ENCODE measurements at regions not wholly inside any gene's neighbourhood (a gene's known extent, or its start where the extent isn't known, plus 50 kb on each side); places are given as distances from the start of the nearest gene placed in this dataset.
"Not testable (repeated sequence)": the region's sequence is repeated elsewhere in the genome, so short reads cannot be mapped to it uniquely, and the experiment has no call there.

- DNase-seq, result no peak
Measured at GRCh38 chr2:210963386-210963785, 407.0 kb downstream of the CPS1 start.

- no peak for DNase-seq
Measured at GRCh38 chr2:210964141-210964764, 407.9 kb downstream of the CPS1 start.

- DNase-seq, result no peak
Measured at GRCh38 chr2:210965472-210965871, 409.1 kb downstream of the CPS1 start.

- DNase-seq, result no peak
Measured at GRCh38 chr2:210966330-210966729, 409.9 kb downstream of the CPS1 start.

GRCh38 chr2:210971431-210971830 lies 415.0 kb downstream of the CPS1 start:
- DNase-seq, result no peak

- not testable (repeated sequence) for DNase-seq
Measured at GRCh38 chr2:210986806-210987205, 430.4 kb downstream of the CPS1 start.

GRCh38 chr2:210991107-210991506 lies 434.7 kb downstream of the CPS1 start:
- DNase-seq, result no peak

- no peak for DNase-seq
Measured at GRCh38 chr2:210994104-210994503, 437.7 kb downstream of the CPS1 start.

GRCh38 chr2:210997373-210997772 lies 441.0 kb downstream of the CPS1 start:
- DNase-seq, result no peak

GRCh38 chr2:210998334-210998733 lies 441.9 kb downstream of the CPS1 start:
- no peak for DNase-seq

GRCh38 chr2:211014376-211014775 lies 458.0 kb downstream of the CPS1 start:
- DNase-seq, result no peak

GRCh38 chr2:211014906-211015305 lies 458.5 kb downstream of the CPS1 start:
- no peak for DNase-seq

- not testable (repeated sequence) for DNase-seq
Measured at GRCh38 chr2:211025089-211025488, 468.7 kb downstream of the CPS1 start.

- DNase-seq, result no peak
Measured at GRCh38 chr2:211026109-211026508, 469.7 kb downstream of the CPS1 start.

- no peak for DNase-seq
Measured at GRCh38 chr2:211027976-211028375, 471.6 kb downstream of the CPS1 start.

GRCh38 chr2:211033765-211034164 lies 477.4 kb downstream of the CPS1 start:
- DNase-seq, result no peak

GRCh38 chr2:211035548-211036185 lies 479.3 kb downstream of the CPS1 start:
- peak in 1 of 2 donors; percentile 5 for DNase-seq

- no peak for DNase-seq
Measured at GRCh38 chr2:211045025-211045424, 488.6 kb downstream of the CPS1 start.

- no peak for DNase-seq
Measured at GRCh38 chr2:211049321-211050018, 493.1 kb downstream of the CPS1 start.

GRCh38 chr2:211055438-211055837 lies 499.0 kb downstream of the CPS1 start:
- no peak for DNase-seq

- DNase-seq, result no peak
Measured at GRCh38 chr2:211061612-211062296, 505.4 kb downstream of the CPS1 start.

GRCh38 chr2:211062297-211062612 lies 505.9 kb downstream of the CPS1 start:
- no peak for DNase-seq

- no peak for DNase-seq
Measured at GRCh38 chr2:211067029-211067428, 510.6 kb downstream of the CPS1 start.

All from bone marrow (tissue), 2 donors.